ENCODE measurements at regions not wholly inside any gene's neighbourhood (a gene's known extent, or its start where the extent isn't known, plus 50 kb on each side); places are given as distances from the start of the nearest gene placed in this dataset.
"Not testable (repeated sequence)": the region's sequence is repeated elsewhere in the genome, so short reads cannot be mapped to it uniquely, and the experiment has no call there.

DNA sequence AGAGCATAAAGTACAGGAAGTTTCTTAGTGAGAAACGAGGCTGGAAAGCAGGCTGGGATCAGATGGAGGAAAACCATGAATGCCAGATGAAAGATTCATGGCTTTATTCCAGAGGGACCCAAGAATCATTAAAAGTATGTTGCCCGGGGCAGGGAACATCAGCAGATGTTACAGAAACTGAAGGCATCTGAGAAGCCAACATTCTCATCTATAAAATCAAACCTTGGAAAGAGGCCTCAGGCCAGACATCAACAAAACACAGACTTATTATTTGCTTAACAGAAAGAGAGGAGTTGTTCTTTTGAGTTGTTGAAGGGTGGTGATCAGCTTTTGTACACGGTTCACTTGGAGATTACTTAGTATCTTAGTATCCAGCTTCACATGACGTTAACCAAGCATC lies 543.6 kb downstream of the RFC3 start:
- DNase-seq, result no peak

DNA sequence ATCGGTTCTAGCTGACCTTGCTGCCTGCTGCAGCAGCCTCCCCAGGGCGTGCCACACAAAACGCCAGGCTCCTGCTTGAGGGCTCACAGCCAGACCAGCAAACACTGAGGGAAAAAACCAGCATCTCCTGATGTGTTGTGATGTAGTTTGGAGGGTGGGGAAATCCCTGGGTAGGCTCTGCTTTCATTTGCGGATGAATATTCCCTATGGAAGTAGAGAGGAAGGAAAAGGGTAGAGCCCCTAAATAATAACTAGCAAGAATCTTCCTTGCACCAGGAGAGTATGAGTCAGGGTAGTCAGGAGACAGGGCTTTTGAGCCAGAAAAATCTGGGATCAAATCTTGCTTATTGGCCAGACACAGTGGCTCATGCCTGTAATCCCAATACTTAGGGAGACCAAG lies 545.3 kb downstream of the RFC3 start:
- no peak for DNase-seq

DNA sequence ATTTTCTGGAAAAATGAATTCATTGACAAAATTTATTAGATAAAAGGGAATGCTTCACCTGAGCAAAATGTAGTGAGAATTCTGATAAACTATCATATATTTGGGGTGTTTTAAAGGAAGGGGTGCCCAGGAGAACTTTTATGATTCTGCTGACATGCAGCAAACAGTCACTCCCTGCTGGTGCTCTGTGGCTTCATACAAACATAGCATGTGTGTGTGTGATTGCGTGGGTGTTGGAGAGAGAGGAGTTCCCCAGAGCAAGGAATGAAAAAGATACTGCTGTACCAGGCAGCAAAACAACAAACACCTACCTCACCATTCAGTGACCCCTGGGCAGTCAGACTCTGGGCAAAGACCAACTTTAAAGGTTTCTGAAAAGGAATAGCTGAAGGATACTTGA lies 546.7 kb downstream of the RFC3 start:
- DNase-seq, result no peak

DNA sequence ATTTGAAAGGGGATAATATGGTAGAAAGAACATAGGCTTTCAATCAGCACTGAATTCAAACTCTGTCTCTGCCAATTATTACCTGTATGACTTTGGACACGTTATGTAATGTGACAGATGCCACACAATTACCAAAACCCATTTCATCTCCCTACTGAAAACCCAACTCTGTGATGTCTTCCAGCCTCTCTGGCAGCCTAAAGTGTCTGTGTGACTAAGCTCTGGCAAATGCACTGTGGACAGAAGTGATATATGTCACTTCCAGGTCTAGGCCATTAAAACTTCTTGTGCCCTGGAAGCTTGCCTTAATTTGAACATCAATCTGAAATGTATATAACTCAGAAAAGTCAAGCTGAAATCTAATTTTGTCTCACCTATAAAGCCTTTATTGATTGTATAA lies 552.0 kb downstream of the RFC3 start:
- DNase-seq, result no peak

- DNase-seq, result no peak
These were observed 553.2 kb downstream of the RFC3 start for GRCh38 chr13:34371108-34371507.

DNA sequence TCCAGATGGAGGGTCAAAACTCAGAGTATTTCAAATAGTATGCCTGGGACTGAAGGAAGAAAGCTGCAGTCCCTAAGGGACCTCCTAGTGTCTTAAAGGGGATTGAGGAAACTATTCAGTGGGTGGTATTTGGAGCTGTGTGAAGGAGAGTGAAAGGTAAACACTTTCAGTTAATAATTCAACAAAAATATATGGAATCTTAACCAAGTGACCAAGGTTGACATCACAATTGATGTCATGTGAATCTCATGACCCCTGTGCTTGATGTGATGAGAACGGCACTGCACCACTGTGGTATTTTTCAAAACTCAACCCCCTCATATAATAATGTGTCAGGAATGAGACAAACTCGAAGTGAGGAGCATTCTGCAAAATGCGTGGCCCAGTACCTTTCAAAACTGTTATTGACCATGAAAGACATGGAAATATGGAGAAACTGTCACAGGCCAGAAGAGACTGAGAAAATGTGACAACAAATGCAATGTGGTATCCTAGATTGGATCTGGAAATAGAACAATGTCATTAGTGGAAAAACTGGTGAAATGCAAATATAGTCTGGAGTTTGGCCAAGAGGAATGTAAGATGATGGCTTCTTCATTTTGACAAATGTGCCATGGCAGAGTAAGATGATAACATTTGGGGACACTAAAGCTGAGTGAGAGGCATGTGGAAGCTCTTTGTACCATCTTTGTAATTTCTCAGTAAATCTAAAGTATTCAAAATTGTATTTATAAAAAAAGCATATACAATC lies 553.9 kb downstream of the RFC3 start:
- DNase-seq, result no peak

DNA sequence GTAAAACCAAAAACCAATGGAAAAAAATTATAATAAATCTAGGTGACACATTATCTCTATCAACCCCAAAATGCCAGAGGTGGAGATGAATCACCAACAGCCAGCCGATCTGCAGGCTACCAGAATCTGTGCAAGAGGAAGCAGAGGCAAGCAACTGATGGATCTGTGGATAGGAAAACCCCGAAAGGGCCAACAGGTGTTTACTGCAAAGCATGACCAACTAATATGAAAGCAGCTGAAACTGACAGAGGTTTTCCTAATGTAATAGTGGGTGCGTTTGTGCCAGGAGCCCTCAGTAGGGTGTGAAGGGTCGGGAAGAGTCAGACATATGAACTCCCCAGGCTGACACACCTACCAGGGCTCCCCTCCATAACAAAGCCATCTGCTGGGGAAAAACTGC lies 554.6 kb downstream of the RFC3 start:
- no peak for DNase-seq

- no peak for DNase-seq
These were observed 558.5 kb downstream of the RFC3 start for GRCh38 chr13:34376483-34376882.

DNA sequence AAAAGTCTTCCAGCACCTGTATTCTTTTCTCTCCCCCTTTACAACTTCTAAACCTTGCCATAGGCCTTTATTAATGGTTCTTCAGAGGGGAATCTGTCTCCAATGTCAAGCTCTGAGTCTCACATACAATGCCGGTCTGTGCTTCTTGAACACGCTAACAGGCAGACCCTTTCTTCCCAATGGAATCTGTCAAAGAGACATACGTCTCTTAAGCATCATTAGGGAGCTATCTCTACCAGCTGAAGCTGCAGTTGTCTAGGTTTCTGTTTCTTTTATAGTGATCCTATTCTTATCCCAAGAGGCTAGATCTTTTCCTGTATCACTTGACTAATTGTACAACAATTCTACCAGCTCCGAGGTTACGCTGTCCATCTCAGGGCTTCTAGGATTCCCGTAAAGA lies 560.8 kb upstream of the NBEA start:
- DNase-seq, result no peak

DNA sequence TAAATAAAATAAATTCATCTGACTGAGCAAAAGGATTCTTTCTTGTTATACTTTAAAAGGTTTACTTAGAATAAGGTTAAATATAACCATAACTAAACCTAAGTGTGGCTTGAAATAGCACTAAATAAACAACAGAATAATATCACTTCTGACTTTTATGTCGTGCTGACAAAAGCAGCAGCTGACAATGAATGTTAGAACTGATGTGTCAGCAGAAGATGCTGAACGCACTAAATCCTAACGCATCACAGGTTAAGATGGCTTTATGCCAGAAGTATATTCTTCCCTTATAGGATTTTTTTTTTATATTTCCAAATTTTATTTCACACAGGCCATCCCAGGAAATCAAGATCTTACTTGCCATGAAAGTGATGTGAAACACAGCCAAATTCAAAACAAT lies 558.3 kb upstream of the NBEA start:
- no peak for DNase-seq

DNA sequence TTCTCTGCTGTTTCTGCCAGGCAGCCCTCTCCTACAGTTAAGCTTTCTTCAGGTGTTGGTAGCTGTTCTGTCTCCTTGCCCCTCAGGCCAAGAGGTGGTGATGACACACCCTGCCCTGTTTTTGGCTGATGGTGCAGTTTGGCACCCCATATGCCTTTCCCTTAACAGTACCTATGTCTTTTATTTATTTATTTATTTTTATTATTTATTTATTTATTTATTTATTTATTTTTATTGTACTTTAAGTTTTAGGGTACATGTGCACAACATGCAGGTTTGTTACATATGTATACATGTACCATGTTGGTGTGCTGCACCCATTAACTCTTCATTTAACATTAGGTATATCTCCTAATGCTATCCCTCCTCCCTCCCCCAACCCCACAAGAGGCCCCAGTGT lies 555.8 kb upstream of the NBEA start:
- not testable (repeated sequence) for DNase-seq

GRCh38 chr13:34391076-34391475 lies 551.0 kb upstream of the NBEA start:
- DNase-seq, result no peak

GRCh38 chr13:34401696-34402095 lies 540.4 kb upstream of the NBEA start:
- DNase-seq, result no peak

DNA sequence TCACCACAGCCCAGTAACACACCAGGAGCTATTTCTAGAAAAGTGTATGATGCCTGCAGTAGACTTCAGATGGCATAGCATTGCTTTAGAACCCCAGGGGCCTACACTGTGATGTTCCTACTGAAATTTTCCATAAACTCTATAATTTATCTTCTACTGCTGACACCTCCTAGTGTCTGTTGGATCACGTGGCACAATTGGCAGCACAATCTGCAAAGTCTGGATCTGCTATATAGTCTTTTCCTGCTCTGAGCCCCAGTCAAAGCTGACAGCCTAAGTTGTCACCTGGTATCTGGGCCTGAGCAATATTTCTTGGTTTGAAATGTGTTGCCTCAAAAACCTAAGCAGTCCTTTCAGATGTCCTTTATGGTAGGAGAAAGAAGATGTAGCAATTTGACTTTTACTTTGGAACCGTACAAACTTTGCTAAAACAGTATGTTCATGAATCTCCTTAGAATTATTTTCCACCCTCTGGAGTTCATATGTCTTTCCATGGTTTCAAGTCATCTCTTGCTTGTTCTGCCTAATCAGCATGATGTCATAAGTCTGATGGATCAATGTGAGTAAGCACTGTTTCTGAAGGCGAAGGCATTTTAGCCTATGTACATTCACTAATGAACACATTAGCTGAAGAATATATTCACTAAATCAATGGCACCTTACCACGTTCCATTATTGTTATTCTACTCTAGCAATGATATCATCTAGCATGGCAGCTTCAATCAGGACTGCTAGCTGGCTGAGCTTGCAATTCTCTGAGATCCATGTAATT lies 536.5 kb upstream of the NBEA start:
- DNase-seq, result no peak

GRCh38 chr13:34408640-34409039 lies 533.4 kb upstream of the NBEA start:
- no peak for DNase-seq

DNA sequence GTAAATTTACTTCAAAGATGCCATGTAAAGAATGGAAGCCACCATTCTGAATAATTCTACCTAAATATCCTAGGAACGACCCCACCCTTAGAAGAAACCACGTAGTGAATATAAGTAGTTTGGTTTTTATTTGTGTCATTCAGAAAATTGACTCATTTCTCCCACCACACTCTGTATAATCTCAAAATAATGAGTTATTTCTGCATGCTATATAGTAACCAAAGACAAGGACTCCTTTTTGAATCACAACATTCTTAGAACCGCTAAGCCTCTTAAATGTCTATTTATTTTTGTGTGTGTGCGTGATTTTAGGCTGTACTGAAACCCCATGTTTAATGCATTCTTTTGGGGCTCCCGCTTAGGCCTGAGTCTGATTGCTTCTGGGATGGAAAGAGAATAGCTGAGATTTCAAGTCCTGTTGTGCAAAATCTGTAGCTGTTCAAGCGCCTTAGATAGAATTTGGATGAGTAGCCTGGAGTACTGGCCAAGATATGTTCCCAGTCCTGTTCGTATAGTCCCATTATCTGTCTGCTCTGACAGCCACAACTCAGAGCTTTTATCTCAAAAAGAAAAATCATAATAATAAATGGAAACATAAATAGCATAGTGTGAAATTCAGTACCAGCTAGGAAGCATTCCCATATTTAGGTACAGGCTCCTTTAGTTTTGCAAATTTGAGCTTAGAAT lies 532.4 kb upstream of the NBEA start:
- peak; percentile 54 for DNase-seq

- DNase-seq, result peak; percentile 93
These were observed 531.4 kb upstream of the NBEA start for GRCh38 chr13:34410678-34411077.

DNA sequence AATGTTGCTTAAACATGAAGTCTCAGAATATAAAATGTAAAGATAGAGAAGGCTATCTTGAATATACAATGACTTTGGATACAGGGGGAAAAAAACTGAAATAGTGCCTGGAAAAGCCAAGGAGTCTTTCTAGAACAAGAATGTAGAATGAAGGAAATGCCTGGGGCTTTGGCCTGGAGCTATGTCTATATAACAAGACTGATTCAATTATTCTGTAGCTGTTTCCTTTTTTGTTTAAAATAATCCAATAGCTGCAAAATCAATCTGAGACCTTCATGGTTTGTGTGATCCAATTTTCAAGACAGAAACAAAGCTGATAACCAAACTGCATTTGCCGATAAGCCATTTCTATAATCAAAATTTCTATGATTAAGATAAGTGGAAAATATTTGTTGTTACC lies 530.9 kb upstream of the NBEA start:
- DNase-seq, result peak; percentile 38

GRCh38 chr13:34411894-34412293 lies 530.2 kb upstream of the NBEA start:
- no peak for DNase-seq

GRCh38 chr13:34412295-34412694 lies 529.8 kb upstream of the NBEA start:
- no peak for DNase-seq

DNA sequence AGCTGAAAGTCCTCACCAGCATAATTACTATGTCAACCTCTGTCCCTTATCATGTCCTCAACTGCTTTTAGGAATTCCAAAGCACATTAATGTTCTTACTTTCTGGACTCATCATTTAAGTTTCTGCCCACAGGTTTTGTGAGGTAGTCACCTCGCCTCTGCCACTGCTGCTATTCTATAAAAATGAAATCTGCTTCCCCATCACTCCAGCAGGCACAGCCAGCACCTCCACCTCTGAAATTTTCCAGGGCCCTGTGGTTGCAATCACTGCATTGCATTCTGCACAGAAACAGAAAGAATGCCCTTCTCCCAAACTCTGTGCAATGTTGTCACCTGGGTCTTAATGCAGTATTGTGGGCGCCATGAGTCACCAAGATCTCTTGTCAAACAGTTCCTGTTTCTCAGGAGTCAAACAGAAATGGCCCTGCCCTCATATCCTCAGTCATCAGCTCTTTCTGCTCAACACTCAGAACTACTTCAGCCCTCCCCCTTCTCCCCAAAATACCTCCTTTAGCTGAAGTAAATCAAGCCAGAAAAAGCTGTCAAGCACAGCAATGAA lies 529.2 kb upstream of the NBEA start:
- no peak for DNase-seq

DNA sequence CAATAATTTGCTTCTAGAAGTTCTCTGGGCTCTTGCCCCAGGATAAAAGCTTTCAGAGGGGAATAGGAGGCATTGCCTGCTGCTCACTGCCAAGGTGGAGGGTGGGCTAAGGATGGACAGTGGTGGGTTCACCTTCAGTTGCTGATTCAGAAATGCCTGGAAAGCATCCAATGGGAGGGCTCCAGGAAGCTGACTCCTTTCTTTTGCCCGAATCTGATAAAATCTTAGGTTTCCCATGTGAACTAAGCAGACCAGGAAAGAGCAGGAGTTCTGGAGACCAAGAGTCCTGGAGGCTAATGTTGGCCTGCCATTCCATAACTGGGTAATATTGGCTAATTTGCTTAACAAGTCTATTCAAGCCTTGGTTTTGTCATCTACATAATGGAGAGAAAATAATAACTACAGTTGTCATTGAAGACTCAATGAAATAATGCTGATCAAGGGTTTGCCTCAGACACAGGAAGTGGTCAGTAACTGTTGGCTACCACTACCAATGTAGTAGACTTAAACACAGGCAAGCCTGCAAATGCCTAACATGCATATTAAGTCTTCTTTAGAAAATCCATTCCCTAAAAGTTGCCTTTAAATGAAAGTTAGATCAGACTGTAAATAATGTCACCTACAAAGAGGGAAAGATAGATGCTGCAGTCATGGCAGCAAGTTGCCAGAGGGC lies 528.4 kb upstream of the NBEA start:
- DNase-seq, result no peak

All from muscle of arm (tissue), 1 donor.